HL-60 (cell line): ENCODE measurements at regions not wholly inside any gene's neighbourhood (a gene's known extent, or its start where the extent isn't known, plus 50 kb on each side); places are given as distances from the start of the nearest gene placed in this dataset.

Experiments used
- DNase-seq, 2 experiments: peaks; one replicate each; pipeline ENCODE4 v3.0.0-alpha.2; 2010 to 2020; ENCODE audit warnings: low read depth in 1 of 2, low spot score in 1 of 2
- H3K27ac ChIP-seq: fragments of 250-450 bp; sonication (Bioruptor Pico); replicated peaks from 2 replicates; pipeline ENCODE4 v1.5.1; 2020; ENCODE audit warnings: mild to moderate bottlenecking, moderate library complexity
- H3K27me3 ChIP-seq: fragments of 250-450 bp; sonication (Bioruptor Pico); 2 replicates; pipeline ENCODE4 v1.5.1; 2021; ENCODE audit warnings: mild to moderate bottlenecking, moderate library complexity; ENCODE audit not compliant: insufficient read depth, poor library complexity, severe bottlenecking
- H3K4me3 ChIP-seq: replicated peaks from 2 replicates; pipeline ENCODE4 v1.5.1; 2011; ENCODE audit warnings: mild to moderate bottlenecking, control low read depth, low read length; ENCODE audit not compliant: insufficient read depth
- CTCF ChIP-seq: IDR thresholded peaks from one replicate; pipeline ENCODE4 v1.5.1; 2011; ENCODE audit warnings: low read length, control low read depth, inconsistent platforms; ENCODE audit not compliant: insufficient read depth
- GABPA ChIP-seq: IDR thresholded peaks from 2 replicates; pipeline ENCODE4 v1.6.1; 2012; ENCODE audit warnings: low read depth
- POLR2AphosphoS5 ChIP-seq: IDR thresholded peaks from 2 replicates; pipeline ENCODE4 v1.6.1; 2012; ENCODE audit warnings: low read depth
- REST ChIP-seq: IDR thresholded peaks from 2 replicates; pipeline ENCODE4 v1.6.1; 2012; ENCODE audit warnings: low read depth; ENCODE audit not compliant: insufficient replicate concordance
- SPI1 ChIP-seq: IDR thresholded peaks from 2 replicates; pipeline ENCODE4 v1.6.1; 2012; ENCODE audit warnings: low read depth, mild to moderate bottlenecking, borderline replicate concordance

GRCh38 chr3:178062126-178062525 is 474.1 kb upstream of the KCNMB2 start:
- H3K27me3 ChIP-seq: no peaks in the 10 kb centered on the region
- TF ChIP-seq CTCF: no peak
- no peak overlapping the region for H3K27ac ChIP-seq
- H3K4me3 ChIP-seq: no peak overlapping the region
- no peak for DNase-seq

GRCh38 chr3:178063461-178063860 is 472.8 kb upstream of the KCNMB2 start:
- H3K27ac ChIP-seq: no peak overlapping the region
- TF ChIP-seq REST: no peak
- TF ChIP-seq SPI1: no peak
- no peak for TF ChIP-seq POLR2AphosphoS5
- TF ChIP-seq GABPA: no peak
- no peak for TF ChIP-seq CTCF
- H3K27me3 ChIP-seq: no peaks in the 10 kb centered on the region
- H3K4me3 ChIP-seq: no peak overlapping the region
- DNase-seq: no peak

GRCh38 chr3:178067721-178068120 is 468.5 kb upstream of the KCNMB2 start:
- Histone ChIP-seq H3K27me3 (no peaks in the 10 kb centered on the region), H3K27ac (no peak overlapping the region), H3K4me3 (no peak overlapping the region)
- no peak for DNase-seq
- TF ChIP-seq SPI1: no peak
- no peak for TF ChIP-seq REST
- TF ChIP-seq GABPA: no peak

GRCh38 chr3:178072391-178073305 is 463.6 kb upstream of the KCNMB2 start:
- Histone ChIP-seq H3K27me3 (no peaks in the 10 kb centered on the region), H3K27ac (no peak overlapping the region), H3K4me3 (no peak overlapping the region)
- TF ChIP-seq POLR2AphosphoS5 (no peak), SPI1 (no peak), GABPA (no peak), CTCF (no peak), REST (no peak)
- DNase-seq: no peak
